ENCODE measurements at regions not wholly inside any gene's neighbourhood (a gene's known extent, or its start where the extent isn't known, plus 50 kb on each side); places are given as distances from the start of the nearest gene placed in this dataset.

DNA sequence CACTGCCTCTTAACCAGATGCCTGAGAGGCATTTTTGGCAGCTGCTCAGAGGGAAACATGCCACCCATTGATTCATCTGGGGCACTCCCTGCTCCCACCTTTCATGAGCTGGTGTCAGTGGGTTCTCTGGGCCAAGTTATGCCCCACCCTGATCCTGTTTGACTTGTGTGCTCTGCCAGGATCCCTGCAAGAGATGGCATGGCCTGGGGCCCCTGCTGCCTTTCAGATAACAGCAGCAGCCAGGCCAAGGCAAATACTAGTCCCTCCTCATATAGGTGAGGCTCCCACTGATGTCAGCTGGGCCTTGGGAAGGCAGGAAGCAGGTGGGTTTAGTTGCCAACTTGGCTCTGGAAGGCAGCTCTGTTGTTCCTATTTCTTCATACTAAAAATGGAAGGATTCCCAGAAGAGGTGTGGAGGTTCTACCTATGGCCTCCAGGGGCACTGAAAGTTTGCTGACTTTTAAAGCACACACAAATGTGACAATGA is 192.9 kb upstream of the RBPJ start:
- H3K27me3 ChIP-seq, result no peaks in the 10 kb centered on the region
- no peak overlapping the region for H3K4me3 ChIP-seq
- DNase-seq (ENCODE audit: extremely low spot score in 2 of 2), result no peak
- H3K27ac ChIP-seq, result no peak overlapping the region
- no peaks in the 10 kb centered on the region for H3K9me3 ChIP-seq
- intact Hi-C loops (cut with DNase I), result no loop called here
- peak; percentile 47 to 67 for TF ChIP-seq POLR2AphosphoS5 (IDR thresholded peaks at IDR 0.05; ENCODE audit: insufficient read depth in 1 of 2, low read depth in 1 of 2)
- no peak for TF ChIP-seq CTCF (IDR thresholded peaks at IDR 0.05)
- TF ChIP-seq POLR2A (IDR thresholded peaks at IDR 0.05), result no peak
- H3K4me1 ChIP-seq, result no peaks in the 10 kb centered on the region
- H3K36me3 ChIP-seq, result no peaks in the 10 kb centered on the region

- intact Hi-C loops (cut with DNase I), result no loop called here
- Histone ChIP-seq H3K4me1 (no peaks in the 10 kb centered on the region), H3K27ac (no peak overlapping the region), H3K9me3 (no peaks in the 10 kb centered on the region), H3K27me3 (no peaks in the 10 kb centered on the region), H3K36me3 (no peaks in the 10 kb centered on the region), H3K4me3 (no peak overlapping the region)
- no peak for DNase-seq (ENCODE audit: extremely low spot score in 2 of 2)
- TF ChIP-seq POLR2AphosphoS5 (IDR thresholded peaks at IDR 0.05; ENCODE audit: insufficient read depth in 1 of 2, low read depth in 1 of 2), result no peak
- TF ChIP-seq POLR2A (IDR thresholded peaks at IDR 0.05), result no peak
- TF ChIP-seq CTCF (IDR thresholded peaks at IDR 0.05), result no peak
These were observed 190.6 kb upstream of the RBPJ start for GRCh38 chr4:26130173-26130572.

GRCh38 chr4:26130841-26131432 is 189.9 kb upstream of the RBPJ start:
- intact Hi-C loops (cut with DNase I), result no loop called here
- no peak for TF ChIP-seq POLR2AphosphoS5 (IDR thresholded peaks at IDR 0.05; ENCODE audit: insufficient read depth in 1 of 2, low read depth in 1 of 2)
- TF ChIP-seq POLR2A (IDR thresholded peaks at IDR 0.05), result no peak
- no peak for TF ChIP-seq CTCF (IDR thresholded peaks at IDR 0.05)
- H3K27me3 ChIP-seq, result no peaks in the 10 kb centered on the region
- no peak for DNase-seq (ENCODE audit: extremely low spot score in 2 of 2)
- H3K36me3 ChIP-seq, result no peaks in the 10 kb centered on the region
- H3K9me3 ChIP-seq, result no peaks in the 10 kb centered on the region
- H3K4me3 ChIP-seq, result no peak overlapping the region
- no peak overlapping the region for H3K27ac ChIP-seq
- no peaks in the 10 kb centered on the region for H3K4me1 ChIP-seq

DNA sequence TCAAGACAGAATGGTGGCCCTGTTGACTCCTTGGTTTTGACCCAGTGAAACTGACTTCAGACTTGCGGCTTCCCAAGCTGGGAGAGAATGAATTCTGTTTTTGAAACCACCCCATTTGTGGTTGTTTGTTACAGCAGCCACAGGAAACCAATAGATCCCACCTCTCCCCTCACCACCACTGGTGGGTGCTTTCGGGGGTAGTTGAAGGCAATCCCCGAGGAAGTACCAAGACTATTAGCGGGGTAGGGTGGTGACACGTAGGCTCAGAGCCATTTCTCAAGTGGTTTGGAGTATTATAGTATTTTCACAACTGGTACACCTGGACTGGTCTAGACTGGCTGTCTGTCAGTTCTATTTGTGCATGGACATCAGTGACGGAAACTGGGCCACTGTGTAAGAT is 189.1 kb upstream of the RBPJ start:
- Histone ChIP-seq H3K36me3 (no peaks in the 10 kb centered on the region), H3K4me3 (no peak overlapping the region), H3K27ac (no peak overlapping the region), H3K27me3 (no peaks in the 10 kb centered on the region), H3K4me1 (no peaks in the 10 kb centered on the region), H3K9me3 (no peaks in the 10 kb centered on the region)
- no peak for TF ChIP-seq CTCF (IDR thresholded peaks at IDR 0.05)
- TF ChIP-seq POLR2A (IDR thresholded peaks at IDR 0.05), result no peak
- no peak for TF ChIP-seq POLR2AphosphoS5 (IDR thresholded peaks at IDR 0.05; ENCODE audit: insufficient read depth in 1 of 2, low read depth in 1 of 2)
- DNase-seq (ENCODE audit: extremely low spot score in 2 of 2), result no peak
- intact Hi-C loops (cut with DNase I), result no loop called here

DNA sequence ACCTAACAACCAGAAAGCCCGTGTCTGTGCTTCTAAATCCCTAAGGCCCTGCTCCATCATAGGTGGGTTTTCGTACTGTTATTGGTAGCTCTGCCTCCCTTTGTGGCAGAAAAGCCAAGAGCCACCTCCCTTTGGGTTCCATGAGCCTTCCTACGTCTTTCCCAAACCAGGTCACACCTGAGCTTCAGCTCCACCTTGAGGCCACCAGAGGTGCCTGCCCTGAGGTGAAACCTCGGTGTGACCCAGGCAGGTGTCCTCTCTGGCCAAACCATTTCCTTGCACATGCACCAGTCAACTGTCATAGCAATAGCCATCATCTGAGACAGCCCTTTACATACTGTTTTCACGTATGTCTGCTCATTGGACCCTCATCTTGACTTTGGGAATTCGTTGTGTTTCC is 188.0 kb upstream of the RBPJ start:
- no peak for TF ChIP-seq POLR2A (IDR thresholded peaks at IDR 0.05)
- TF ChIP-seq POLR2AphosphoS5 (IDR thresholded peaks at IDR 0.05; ENCODE audit: insufficient read depth in 1 of 2, low read depth in 1 of 2), result no peak
- TF ChIP-seq CTCF (IDR thresholded peaks at IDR 0.05), result no peak
- H3K27me3 ChIP-seq, result no peaks in the 10 kb centered on the region
- intact Hi-C loops (cut with DNase I), result no loop called here

More for the DNA sequence above, 188.0 kb upstream of the RBPJ start:
- H3K27ac ChIP-seq, result no peak overlapping the region
- no peaks in the 10 kb centered on the region for H3K4me1 ChIP-seq
- no peak overlapping the region for H3K4me3 ChIP-seq
- H3K36me3 ChIP-seq, result no peaks in the 10 kb centered on the region
- DNase-seq (ENCODE audit: extremely low spot score in 2 of 2), result no peak
- no peaks in the 10 kb centered on the region for H3K9me3 ChIP-seq

All from vagina (tissue), 2 donors.